Neutrophil (primary cell): ENCODE measurements at regions not wholly inside any gene's neighbourhood (a gene's known extent, or its start where the extent isn't known, plus 50 kb on each side); places are given as distances from the start of the nearest gene placed in this dataset.

Source experiments
- H3K27ac ChIP-seq: fragments of 200-600 bp; sonication (generic); 2 replicates; pipeline ENCODE4 v1.5.1; 2016; ENCODE audit warnings: mild to moderate bottlenecking, moderate library complexity
- H3K27me3 ChIP-seq: fragments of 200-600 bp; sonication (generic); 2 replicates; pipeline ENCODE4 v1.6.0; 2016; ENCODE audit warnings: mild to moderate bottlenecking
- H3K36me3 ChIP-seq: fragments of 200-600 bp; sonication (generic); 2 replicates; pipeline ENCODE4 v1.5.1; 2017
- H3K4me1 ChIP-seq, 2 experiments: fragments of 200-600 bp in 1 of 2; sonication (generic) in 1 of 2; 1 replicate in 1 of 2; 2 replicates in 1 of 2; pipeline versions ENCODE4 v1.5.1 to v1.6.1; 2013 to 2016; ENCODE audit warnings: low read depth in 1 of 2, low read length in 1 of 2, mild to moderate bottlenecking in 1 of 2, moderate library complexity in 1 of 2; ENCODE audit not compliant: control insufficient read depth in 1 of 2, insufficient read depth in 1 of 2
- H3K4me3 ChIP-seq, 2 experiments: fragments of 200-600 bp in 1 of 2; sonication (generic) in 1 of 2; 1 replicate in 1 of 2; 2 replicates in 1 of 2; pipeline ENCODE4 v1.5.1; 2013 to 2016; ENCODE audit warnings: low read depth in 1 of 2, low read length in 1 of 2, mild to moderate bottlenecking in 1 of 2, moderate library complexity in 1 of 2
- H3K9me3 ChIP-seq: fragments of 200-600 bp; sonication (generic); 2 replicates; pipeline ENCODE4 v1.5.1; 2016
- TF ChIP-seq, protein P1 (sequence below): fragments of 200-600 bp; sonication (generic); IDR thresholded peaks from 2 replicates; pipeline ENCODE4 v1.5.1; 2016; ENCODE audit warnings: antibody characterized with exemption

DNA sequence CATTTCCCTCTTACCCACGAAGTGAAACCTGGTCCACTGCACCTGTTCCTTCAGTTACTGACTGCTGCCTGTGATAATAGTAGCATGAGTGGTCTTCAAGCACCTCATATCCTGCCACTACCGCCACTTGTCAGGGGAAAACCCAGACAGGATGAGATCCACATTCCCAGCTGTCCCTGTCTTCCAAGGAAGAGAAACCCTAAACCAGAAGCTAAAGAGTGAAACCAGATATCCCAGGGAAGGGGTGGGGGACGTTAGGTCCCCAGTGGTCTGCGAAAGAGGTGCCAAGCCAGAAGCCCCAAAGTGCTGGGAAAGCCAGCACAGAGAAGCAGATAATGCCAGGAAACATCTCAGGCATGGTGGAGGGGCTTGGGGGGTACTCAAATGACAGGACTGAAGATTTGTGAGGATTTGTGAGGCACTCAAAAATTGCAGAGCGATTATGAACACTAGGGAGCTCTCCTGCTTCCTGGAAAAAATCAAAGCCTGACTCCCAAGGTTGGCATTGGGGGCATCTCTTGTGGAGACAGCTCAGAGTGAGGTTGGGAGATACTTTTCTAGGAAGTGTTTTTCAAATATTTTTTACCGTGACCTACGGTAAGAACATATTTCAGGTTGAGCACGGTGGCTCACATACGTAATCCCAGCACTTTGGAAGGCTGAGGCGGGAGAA lies 77.9 kb downstream of the TMEM30B start:
- Histone ChIP-seq H3K27ac (no peak overlapping the region), H3K9me3 (no peaks in the 10 kb centered on the region), H3K27me3 (peaks cover 66% of the 10 kb centered on the region), H3K36me3 (no peaks in the 10 kb centered on the region), H3K4me1 (no peaks in the 10 kb centered on the region), H3K4me3 (no peak overlapping the region)
- TF ChIP-seq, protein P1, sequence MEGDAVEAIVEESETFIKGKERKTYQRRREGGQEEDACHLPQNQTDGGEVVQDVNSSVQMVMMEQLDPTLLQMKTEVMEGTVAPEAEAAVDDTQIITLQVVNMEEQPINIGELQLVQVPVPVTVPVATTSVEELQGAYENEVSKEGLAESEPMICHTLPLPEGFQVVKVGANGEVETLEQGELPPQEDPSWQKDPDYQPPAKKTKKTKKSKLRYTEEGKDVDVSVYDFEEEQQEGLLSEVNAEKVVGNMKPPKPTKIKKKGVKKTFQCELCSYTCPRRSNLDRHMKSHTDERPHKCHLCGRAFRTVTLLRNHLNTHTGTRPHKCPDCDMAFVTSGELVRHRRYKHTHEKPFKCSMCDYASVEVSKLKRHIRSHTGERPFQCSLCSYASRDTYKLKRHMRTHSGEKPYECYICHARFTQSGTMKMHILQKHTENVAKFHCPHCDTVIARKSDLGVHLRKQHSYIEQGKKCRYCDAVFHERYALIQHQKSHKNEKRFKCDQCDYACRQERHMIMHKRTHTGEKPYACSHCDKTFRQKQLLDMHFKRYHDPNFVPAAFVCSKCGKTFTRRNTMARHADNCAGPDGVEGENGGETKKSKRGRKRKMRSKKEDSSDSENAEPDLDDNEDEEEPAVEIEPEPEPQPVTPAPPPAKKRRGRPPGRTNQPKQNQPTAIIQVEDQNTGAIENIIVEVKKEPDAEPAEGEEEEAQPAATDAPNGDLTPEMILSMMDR: no peak

DNA sequence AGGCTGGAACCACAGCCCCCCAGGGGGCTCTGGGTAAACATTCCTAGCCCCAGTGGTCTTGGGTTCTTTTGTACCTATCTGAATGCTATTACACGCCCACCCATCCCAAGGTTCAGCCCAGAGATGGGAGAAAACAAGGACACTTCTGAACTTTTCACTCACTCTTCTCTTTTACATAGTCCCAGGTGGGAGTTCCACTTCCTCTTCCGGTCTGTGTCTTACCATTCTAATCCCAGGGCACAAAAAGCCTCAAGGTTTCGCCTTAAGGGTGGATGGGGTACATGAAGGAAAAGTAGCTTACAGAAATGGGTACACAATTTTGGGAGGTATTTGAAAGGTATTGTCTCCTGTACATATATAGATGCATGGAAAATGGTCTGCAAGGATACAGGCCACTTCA lies 79.0 kb downstream of the TMEM30B start:
- Histone ChIP-seq H3K4me1 (no peaks in the 10 kb centered on the region), H3K9me3 (no peaks in the 10 kb centered on the region)
- TF ChIP-seq, protein P1: no peak

DNA sequence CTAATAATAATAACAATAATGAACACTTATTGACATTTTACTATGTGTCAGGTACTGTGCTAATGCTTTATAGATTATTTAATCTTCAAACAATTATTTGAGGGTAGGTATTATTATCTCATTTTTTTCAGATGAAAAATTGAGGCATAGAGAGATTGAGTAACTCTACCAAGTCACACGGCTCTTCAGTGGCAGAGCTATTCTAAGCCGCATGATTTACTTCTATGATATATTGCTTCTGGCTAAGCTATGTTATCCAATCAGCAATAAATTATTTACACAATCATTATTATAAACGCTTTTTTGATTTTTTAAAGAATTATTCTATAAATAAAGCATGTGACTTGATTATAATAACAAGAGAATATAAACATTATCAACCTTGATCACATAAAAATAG lies 80.0 kb downstream of the TMEM30B start:
- H3K4me3 ChIP-seq: no peak overlapping the region
- no peaks in the 10 kb centered on the region for H3K4me1 ChIP-seq
- H3K9me3 ChIP-seq: no peaks in the 10 kb centered on the region
- no peak overlapping the region for H3K27ac ChIP-seq
- peaks cover 77% of the 10 kb centered on the region for H3K27me3 ChIP-seq
- TF ChIP-seq, protein P1: no peak
- no peaks in the 10 kb centered on the region for H3K36me3 ChIP-seq

More for the DNA sequence above, 79.0 kb downstream of the TMEM30B start:
- Histone ChIP-seq H3K4me3 (no peak overlapping the region), H3K27me3 (peaks cover 76% of the 10 kb centered on the region), H3K36me3 (no peaks in the 10 kb centered on the region), H3K27ac (no peak overlapping the region)

DNA sequence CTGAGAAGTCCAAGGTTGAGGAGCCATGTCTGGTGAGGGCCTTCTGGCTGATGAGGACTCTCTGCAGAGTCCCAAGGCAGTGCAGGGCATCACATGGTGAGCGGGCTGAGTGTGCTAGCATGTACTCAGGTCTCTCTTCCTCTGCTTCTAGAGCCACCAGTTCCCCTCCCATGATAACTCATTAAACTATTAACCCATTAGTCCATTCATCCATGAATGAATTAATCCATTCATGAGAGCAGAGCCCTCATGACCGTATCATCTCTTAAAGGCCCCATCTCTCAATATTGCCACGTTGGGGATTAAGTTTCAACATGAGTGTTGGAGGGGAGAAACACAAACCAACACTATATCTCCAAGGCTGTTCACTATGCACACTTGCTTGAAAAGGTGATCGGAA lies 83.7 kb downstream of the TMEM30B start:
- Histone ChIP-seq H3K27me3 (peaks cover 82% of the 10 kb centered on the region), H3K4me1 (no peaks in the 10 kb centered on the region), H3K27ac (no peak overlapping the region), H3K4me3 (no peak overlapping the region), H3K9me3 (no peaks in the 10 kb centered on the region), H3K36me3 (no peaks in the 10 kb centered on the region)
- TF ChIP-seq, protein P1: no peak

DNA sequence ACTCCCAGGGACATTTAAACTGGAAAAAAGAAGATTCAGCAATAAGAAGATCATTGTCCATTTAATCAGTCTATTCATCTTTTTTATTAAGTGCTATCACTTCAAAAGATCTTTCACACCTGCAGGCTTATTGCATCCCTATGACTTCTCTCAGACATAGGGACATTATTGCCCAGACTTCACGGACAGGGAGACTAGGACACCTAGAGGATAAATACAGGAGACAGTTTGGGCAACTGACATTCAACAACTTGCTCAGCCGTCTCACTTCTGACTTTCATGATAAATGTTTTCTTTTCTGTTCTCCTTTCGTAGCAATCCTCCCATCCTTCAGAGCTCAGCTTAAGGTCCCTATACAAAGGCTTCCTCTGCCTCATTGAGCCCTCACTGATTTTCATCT lies 84.3 kb downstream of the TMEM30B start:
- no peak overlapping the region for H3K27ac ChIP-seq
- H3K4me1 ChIP-seq: no peaks in the 10 kb centered on the region
- no peak overlapping the region for H3K4me3 ChIP-seq
- TF ChIP-seq, protein P1: no peak
- H3K27me3 ChIP-seq: peaks cover 82% of the 10 kb centered on the region
- no peaks in the 10 kb centered on the region for H3K9me3 ChIP-seq
- no peaks in the 10 kb centered on the region for H3K36me3 ChIP-seq
